ENCODE measurements at regions not wholly inside any gene's neighbourhood (a gene's known extent, or its start where the extent isn't known, plus 50 kb on each side); places are given as distances from the start of the nearest gene placed in this dataset.

- DNase-seq (ENCODE audit: low spot score) (no peak), ATAC-seq (no peak)
- no peaks in the 10 kb centered on the region for H3K36me3 ChIP-seq (ENCODE audit: insufficient read depth)
- Mint-ChIP-seq H3K4me1 (peaks cover 22% of the 10 kb centered on the region), H3K27me3 (ENCODE audit: insufficient read depth, low read depth, poor library complexity) (no peaks in the 10 kb centered on the region), H3K36me3 (ENCODE audit: low read depth) (no peaks in the 10 kb centered on the region), H3K9me3 (no peaks in the 10 kb centered on the region), H3K27ac (no peak overlapping the region), H3K4me3 (no peak overlapping the region)
- H3K4me1 ChIP-seq (ENCODE audit: insufficient read depth): peaks cover 6% of the 10 kb centered on the region; the same call in 1 of the 2 replicates
- no peak overlapping the region for H3K4me3 ChIP-seq
- no peaks in the 10 kb centered on the region for H3K79me2 ChIP-seq (replicated peaks; ENCODE audit: insufficient read depth)
- H2AFZ ChIP-seq: no peak overlapping the region
- no peak overlapping the region for H3K4me2 ChIP-seq
- no peaks in the 10 kb centered on the region for H3K27me3 ChIP-seq (ENCODE audit: insufficient read depth)
- no peaks in the 10 kb centered on the region for H3F3A ChIP-seq (replicated peaks; ENCODE audit: low read depth)
- TF ChIP-seq ZNF114 (CRISPR knock-in tag; IDR thresholded peaks at IDR 0.05) (no peak), CREB1 (CRISPR knock-in tag; IDR thresholded peaks at IDR 0.05; ENCODE audit: low read depth) (no peak), REST (IDR thresholded peaks at IDR 0.05; ENCODE audit: unreplicated experiment) (no peak), STAT1 (IDR thresholded peaks at IDR 0.05; ENCODE audit: unreplicated experiment) (no peak)
- H3K9me2 ChIP-seq (ENCODE audit: insufficient read depth): no peaks in the 10 kb centered on the region
- no peaks in the 10 kb centered on the region for H4K20me1 ChIP-seq (replicated peaks; ENCODE audit: insufficient read depth)
- no peak overlapping the region for H3K27ac ChIP-seq (ENCODE audit: low read depth)
Measured at GRCh38 chr3:34264337-34265041, 466.1 kb downstream of the PDCD6IP start.

- no peak for ATAC-seq
- Histone ChIP-seq H3K27me3 (ENCODE audit: insufficient read depth) (no peaks in the 10 kb centered on the region), H3K4me2 (no peak overlapping the region), H3F3A (replicated peaks; ENCODE audit: low read depth) (no peaks in the 10 kb centered on the region), H2AFZ (no peak overlapping the region), H3K4me3 (no peak overlapping the region), H3K79me2 (replicated peaks; ENCODE audit: insufficient read depth) (no peaks in the 10 kb centered on the region), H3K4me1 (ENCODE audit: insufficient read depth) (no peaks in the 10 kb centered on the region; the same call in 1 of the 2 replicates), H3K9me2 (ENCODE audit: insufficient read depth) (no peaks in the 10 kb centered on the region), H3K36me3 (ENCODE audit: insufficient read depth) (no peaks in the 10 kb centered on the region), H4K20me1 (replicated peaks; ENCODE audit: insufficient read depth) (no peaks in the 10 kb centered on the region), H3K27ac (ENCODE audit: low read depth) (no peak overlapping the region)
- no peaks in the 10 kb centered on the region for H3K27me3 Mint-ChIP-seq (ENCODE audit: insufficient read depth, low read depth, poor library complexity)
- no peak overlapping the region for H3K4me3 Mint-ChIP-seq
- no peak for DNase-seq (ENCODE audit: low spot score)
- peaks cover 13% of the 10 kb centered on the region; the same call in 2 of the 3 replicates for H3K4me1 Mint-ChIP-seq
- H3K9me3 Mint-ChIP-seq: no peaks in the 10 kb centered on the region
- H3K36me3 Mint-ChIP-seq (ENCODE audit: low read depth): no peaks in the 10 kb centered on the region
- no peak overlapping the region for H3K27ac Mint-ChIP-seq
- TF ChIP-seq ZNF114 (CRISPR knock-in tag; IDR thresholded peaks at IDR 0.05): no peak
- no peak for TF ChIP-seq STAT1 (IDR thresholded peaks at IDR 0.05; ENCODE audit: unreplicated experiment)
- TF ChIP-seq CTCF (conservative IDR thresholded peaks at IDR 0.05; ENCODE audit: low read depth in 2 of 2): no peak
- TF ChIP-seq EZH2phosphoT487 (IDR thresholded peaks at IDR 0.05; ENCODE audit: unreplicated experiment): no peak
- no peak for TF ChIP-seq ZNF331 (CRISPR knock-in tag; IDR thresholded peaks at IDR 0.05; ENCODE audit: low read depth)
- no peak for TF ChIP-seq REST (IDR thresholded peaks at IDR 0.05; ENCODE audit: unreplicated experiment)
Measured at GRCh38 chr3:34267088-34267487, 468.7 kb downstream of the PDCD6IP start.

Data from GM23338 (cell line).